GM12872 (cell line): ENCODE measurements at regions not wholly inside any gene's neighbourhood (a gene's known extent, or its start where the extent isn't known, plus 50 kb on each side); places are given as distances from the start of the nearest gene placed in this dataset.

ENCODE experiments used
- TF ChIP-seq, protein P1 (sequence below): IDR thresholded peaks from 3 replicates; pipeline ENCODE4 v1.5.1; 2011; ENCODE audit warnings: low read depth, mild to moderate bottlenecking, low read length, moderate library complexity; ENCODE audit not compliant: insufficient read depth

DNA sequence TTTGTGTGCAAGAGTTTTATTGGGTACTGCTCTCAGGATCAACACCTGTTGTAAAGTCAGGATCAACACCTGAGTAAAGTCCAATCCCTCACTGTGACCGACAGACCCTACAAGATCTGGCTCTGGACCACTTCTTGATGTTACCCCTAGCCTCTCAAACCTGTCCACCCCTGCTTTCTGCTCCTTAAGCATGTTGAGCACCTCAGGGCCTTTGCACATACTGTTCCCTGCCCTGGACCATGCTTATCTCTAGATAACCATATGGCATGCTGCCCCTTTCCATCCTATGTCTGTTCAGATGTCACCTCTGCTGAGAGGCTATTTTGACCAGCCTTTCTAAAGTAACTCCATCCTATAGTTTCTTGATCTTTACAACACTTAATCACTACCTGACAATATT, 269.6 kb downstream of the SMARCA2 start:
- TF ChIP-seq, protein P1, sequence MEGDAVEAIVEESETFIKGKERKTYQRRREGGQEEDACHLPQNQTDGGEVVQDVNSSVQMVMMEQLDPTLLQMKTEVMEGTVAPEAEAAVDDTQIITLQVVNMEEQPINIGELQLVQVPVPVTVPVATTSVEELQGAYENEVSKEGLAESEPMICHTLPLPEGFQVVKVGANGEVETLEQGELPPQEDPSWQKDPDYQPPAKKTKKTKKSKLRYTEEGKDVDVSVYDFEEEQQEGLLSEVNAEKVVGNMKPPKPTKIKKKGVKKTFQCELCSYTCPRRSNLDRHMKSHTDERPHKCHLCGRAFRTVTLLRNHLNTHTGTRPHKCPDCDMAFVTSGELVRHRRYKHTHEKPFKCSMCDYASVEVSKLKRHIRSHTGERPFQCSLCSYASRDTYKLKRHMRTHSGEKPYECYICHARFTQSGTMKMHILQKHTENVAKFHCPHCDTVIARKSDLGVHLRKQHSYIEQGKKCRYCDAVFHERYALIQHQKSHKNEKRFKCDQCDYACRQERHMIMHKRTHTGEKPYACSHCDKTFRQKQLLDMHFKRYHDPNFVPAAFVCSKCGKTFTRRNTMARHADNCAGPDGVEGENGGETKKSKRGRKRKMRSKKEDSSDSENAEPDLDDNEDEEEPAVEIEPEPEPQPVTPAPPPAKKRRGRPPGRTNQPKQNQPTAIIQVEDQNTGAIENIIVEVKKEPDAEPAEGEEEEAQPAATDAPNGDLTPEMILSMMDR: no peak

DNA sequence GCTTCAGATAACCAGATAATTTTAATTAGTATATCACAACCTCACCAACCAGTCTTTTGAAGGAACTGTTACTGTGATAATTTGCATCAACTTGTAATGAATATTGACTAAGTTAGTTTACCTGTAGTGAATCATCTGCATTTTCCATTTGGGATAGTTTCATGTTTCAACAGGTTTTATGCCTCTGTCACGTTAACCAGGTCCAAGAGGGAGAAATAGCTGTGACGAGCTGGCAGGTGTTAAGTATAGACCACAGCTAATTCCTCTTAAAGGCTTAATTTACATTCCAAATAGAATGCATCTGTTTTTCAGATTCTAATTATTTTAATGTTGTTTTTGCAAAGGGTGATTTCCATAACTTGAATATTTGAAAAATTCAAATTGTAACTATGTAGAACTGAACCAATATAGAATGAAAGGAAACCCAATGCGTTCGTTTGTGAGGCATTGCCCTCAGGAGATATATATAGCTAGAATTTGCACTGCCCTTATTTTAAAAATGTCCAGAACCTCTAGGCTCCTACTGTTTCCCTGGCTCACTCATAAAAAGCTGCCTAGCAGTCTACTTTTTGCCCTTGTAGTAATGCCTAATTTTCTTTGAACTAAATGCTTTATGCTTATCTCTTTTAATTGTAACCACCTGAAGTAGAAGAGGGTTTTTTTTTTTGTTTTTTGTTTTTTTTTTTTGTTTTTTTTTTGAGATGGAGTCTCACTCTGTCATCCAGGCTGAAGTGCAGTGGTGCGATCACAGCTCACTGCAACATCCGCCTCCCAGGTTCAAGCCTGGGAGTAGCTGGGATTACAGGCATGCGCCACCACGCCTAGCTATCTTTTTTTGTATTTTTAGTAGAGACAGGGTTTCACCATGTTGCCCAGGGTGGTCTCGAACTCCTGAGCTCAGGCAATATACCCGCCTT, 270.5 kb downstream of the SMARCA2 start:
- TF ChIP-seq, protein P1: no peak

DNA sequence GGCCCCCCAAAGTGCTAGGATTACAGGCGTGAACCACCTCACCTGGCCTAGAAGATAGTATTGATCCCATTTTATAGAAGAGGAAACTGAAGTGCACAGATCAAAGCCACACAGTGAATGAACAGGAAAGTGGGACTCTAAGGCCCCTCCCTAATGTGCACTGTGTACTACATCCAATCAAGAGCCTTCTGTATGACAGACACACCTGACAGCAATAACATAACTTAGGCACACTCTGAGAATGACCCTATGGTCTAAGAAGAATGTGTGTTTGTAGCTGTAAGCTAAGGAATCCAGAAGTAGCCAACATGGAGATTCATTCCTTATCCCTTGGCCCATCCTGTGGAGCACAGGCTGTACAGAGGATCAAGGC, 271.2 kb downstream of the SMARCA2 start:
- TF ChIP-seq, protein P1: no peak

DNA sequence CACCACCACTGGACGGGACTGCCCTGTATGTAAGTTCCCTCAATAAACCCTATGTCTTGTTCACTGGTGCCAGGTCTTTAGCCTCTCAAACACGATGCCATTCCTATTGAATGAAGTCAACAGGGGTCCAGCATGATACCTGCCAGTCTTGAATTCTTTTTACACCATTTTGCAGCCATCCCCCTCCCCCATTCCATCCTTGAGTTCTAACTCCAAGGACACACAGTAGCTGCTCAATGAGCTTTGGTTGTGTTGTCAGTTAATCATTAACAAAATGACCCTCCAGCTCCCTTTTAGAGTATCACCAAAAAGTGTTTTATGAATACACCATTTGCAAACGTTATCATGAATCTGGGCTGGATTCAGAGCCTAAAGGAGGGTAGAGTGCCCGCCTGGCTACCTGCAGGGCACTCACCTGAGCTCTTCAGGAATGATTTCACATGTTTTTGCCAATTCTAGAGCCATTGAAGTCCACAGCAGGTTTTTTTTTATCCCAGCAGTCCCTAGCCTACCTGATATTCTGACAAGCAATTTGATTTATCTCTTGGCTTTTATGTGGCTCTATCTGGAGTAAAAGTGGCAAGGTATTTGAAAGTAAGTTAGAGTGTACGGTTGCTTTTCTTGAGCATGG, 271.8 kb downstream of the SMARCA2 start:
- TF ChIP-seq, protein P1: no peak

DNA sequence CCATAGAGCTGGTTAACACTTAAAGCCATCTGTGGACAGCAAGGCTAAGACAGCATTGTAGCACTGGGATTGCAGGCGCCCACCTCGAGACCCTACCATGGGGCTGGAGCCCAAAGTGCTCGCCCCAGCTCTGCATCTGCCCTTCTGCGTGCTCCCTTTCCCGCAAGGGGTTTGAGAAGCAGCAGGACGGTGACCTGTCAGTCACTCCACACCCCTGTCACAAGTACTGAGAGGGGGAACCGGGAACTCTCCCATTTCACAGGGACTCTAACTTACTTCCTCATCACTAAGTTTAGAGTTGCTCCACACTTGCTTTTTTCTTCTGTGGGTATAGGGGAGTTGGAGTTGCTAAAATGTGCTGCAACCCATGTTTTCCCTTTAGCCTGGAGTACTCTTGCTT, 273.2 kb downstream of the SMARCA2 start:
- TF ChIP-seq, protein P1: no peak

DNA sequence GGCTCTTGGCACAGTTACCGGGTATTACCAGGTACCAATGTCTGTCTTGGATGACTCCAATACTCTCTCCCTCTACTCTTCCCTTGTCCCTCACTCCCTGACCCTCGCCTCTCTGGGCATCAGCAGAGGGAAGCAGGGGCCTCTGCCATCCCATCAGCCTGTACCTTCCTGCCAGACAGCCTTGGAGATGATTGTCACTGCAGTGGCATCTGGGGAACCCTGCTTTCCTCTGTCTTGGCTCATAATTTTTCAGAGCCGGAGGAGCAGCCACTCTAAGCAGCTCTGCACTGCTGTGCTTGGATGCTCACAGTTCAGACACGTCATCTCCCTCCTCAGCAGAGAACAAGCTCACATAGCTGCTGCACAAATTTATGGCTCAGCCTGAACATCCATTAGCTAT, 274.1 kb downstream of the SMARCA2 start:
- TF ChIP-seq, protein P1: no peak

DNA sequence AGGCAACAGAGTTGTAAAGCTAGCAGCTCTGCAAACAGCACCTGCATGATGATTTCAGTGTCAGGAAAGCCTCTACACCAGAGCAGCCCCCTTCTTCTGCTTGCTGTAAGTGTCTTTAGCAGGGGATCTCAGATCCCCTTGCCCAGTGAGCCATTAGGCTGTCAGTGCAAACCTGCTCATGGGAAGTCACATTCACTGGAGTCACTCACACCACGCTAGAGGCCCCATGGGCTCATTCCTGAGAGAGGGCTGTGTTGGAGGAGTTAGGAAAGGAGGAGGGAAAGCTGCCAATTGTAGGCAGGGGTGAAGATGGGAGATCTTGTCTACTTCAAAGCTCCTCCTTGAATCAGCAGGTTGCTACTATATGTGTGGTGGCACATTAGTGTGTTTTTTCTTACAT, 275.2 kb downstream of the SMARCA2 start:
- TF ChIP-seq, protein P1: no peak
